ENCODE measurements at regions not wholly inside any gene's neighbourhood (a gene's known extent, or its start where the extent isn't known, plus 50 kb on each side); places are given as distances from the start of the nearest gene placed in this dataset.

GRCh38 chr13:89053418-89053817, 1382.2 kb downstream of the SLITRK5 start:
- TF ChIP-seq ZBTB20 (tag by site-specific recombination; IDR thresholded peaks at IDR 0.05) (no peak), CTCF (tag by site-specific recombination; IDR thresholded peaks at IDR 0.05) (no peak), REST (tag by site-specific recombination; IDR thresholded peaks at IDR 0.05) (no peak), TRIM28 (IDR thresholded peaks at IDR 0.05; ENCODE audit: borderline replicate concordance, low read length) (no peak), ZBTB21 (tag by site-specific recombination; IDR thresholded peaks at IDR 0.05) (no peak), ZNF121 (tag by site-specific recombination; IDR thresholded peaks at IDR 0.05) (no peak), PATZ1 (tag by site-specific recombination; IDR thresholded peaks at IDR 0.05) (no peak), ZNF2 (tag by site-specific recombination; IDR thresholded peaks at IDR 0.05) (no peak), ZNF423 (tag by site-specific recombination; IDR thresholded peaks at IDR 0.05) (no peak), ZNF274 (IDR thresholded peaks at IDR 0.05; ENCODE audit: low read length) (no peak), ZNF274 (tag by site-specific recombination; IDR thresholded peaks at IDR 0.05; ENCODE audit: borderline replicate concordance) (no peak), ZNF692 (tag by site-specific recombination; IDR thresholded peaks at IDR 0.05) (no peak), ZNF391 (tag by site-specific recombination; IDR thresholded peaks at IDR 0.05; ENCODE audit: borderline replicate concordance, low read depth) (no peak)

Data from HEK293 (cell line).